CD4-positive, alpha-beta T cell (primary cell): ENCODE measurements at regions not wholly inside any gene's neighbourhood (a gene's known extent, or its start where the extent isn't known, plus 50 kb on each side); places are given as distances from the start of the nearest gene placed in this dataset.
"Not testable (repeated sequence)": the region's sequence is repeated elsewhere in the genome, so short reads cannot be mapped to it uniquely, and the experiment has no call there.

Experiments used
- ATAC-seq: fragments of 200-7000 bp; cut with Tn5 transposase; one replicate; pipeline ENCODE4 v1.10.0; 2022; ENCODE audit warnings: mild to moderate bottlenecking; ENCODE audit not compliant: poor library complexity
- CTCF ChIA-PET: fragments of 350-600 bp; sonication (Branson Sonifier 250); formaldehyde crosslinking; loops from one replicate; lab custom pipeline; 2021; ENCODE audit warnings: antibody characterized with exemption, inconsistent platforms; lab: Charles Lee
- POLR2A ChIA-PET: fragments of 350-600 bp; sonication (Branson Sonifier 250); formaldehyde crosslinking; loops from one replicate; lab custom pipeline; 2021; ENCODE audit warnings: antibody characterized with exemption, inconsistent platforms; lab: Charles Lee
- DNase-seq, 14 experiments: peaks; one replicate each; pipeline ENCODE4 v3.0.0-alpha.2; 2013 to 2020; ENCODE audit warnings: mixed read lengths in 2 of 14
- H3K27ac ChIP-seq, 2 donors: one replicate each; pipeline versions ENCODE4 v1.5.1 to v1.7.0; 2013; ENCODE audit warnings: low read length in 2 of 2, low read depth in 1 of 2, mild to moderate bottlenecking in 1 of 2
- H3K27me3 ChIP-seq, 2 experiments: 1 replicate in 1 of 2; 2 replicates in 1 of 2; pipeline versions ENCODE4 v1.6.1 to v1.7.0; 2013; ENCODE audit warnings: low read length in 2 of 2, control low read depth in 1 of 2, mild to moderate bottlenecking in 1 of 2, moderate library complexity in 1 of 2; ENCODE audit not compliant: insufficient read depth in 2 of 2, control insufficient read depth in 1 of 2
- H3K36me3 ChIP-seq: one replicate; pipeline ENCODE4 v1.6.1; 2013; ENCODE audit warnings: low read length, control low read depth; ENCODE audit not compliant: insufficient read depth
- H3K4me1 ChIP-seq: one replicate; pipeline ENCODE4 v1.6.1; 2013; ENCODE audit warnings: low read length, control low read depth; ENCODE audit not compliant: insufficient read depth
- H3K4me3 ChIP-seq: one replicate; pipeline ENCODE4 v1.5.1; 2013; ENCODE audit warnings: mild to moderate bottlenecking, low read length, moderate library complexity
- H3K9me3 ChIP-seq, 2 experiments: 1 replicate in 1 of 2; 2 replicates in 1 of 2; pipeline versions ENCODE4 v1.6.1 to v1.7.0; 2013; ENCODE audit warnings: low read length in 2 of 2, mild to moderate bottlenecking in 2 of 2, control low read depth in 1 of 2, moderate library complexity in 1 of 2; ENCODE audit not compliant: control insufficient read depth in 1 of 2, insufficient read depth in 1 of 2
- H3K27ac Mint-ChIP-seq: one replicate; pipeline ENCODE4 v1.8.0; 2020; ENCODE audit warnings: mixed read lengths
- H3K27me3 Mint-ChIP-seq: one replicate; pipeline ENCODE4 v1.8.0; 2021; ENCODE audit warnings: mixed read lengths
- H3K36me3 Mint-ChIP-seq: one replicate; pipeline ENCODE4 v1.8.0; 2021; ENCODE audit warnings: low read depth, mixed read lengths
- H3K4me1 Mint-ChIP-seq: one replicate; pipeline ENCODE4 v1.8.0; 2021; ENCODE audit warnings: low read depth, mixed read lengths
- H3K4me3 Mint-ChIP-seq: one replicate; pipeline ENCODE4 v1.8.0; 2020; ENCODE audit warnings: mild to moderate bottlenecking, mixed read lengths
- H3K9me3 Mint-ChIP-seq: one replicate; pipeline ENCODE4 v1.8.0; 2020; ENCODE audit warnings: mixed read lengths
- intact Hi-C, 2 experiments: fragments of 100-400 bp; cut with DNase I in 1 of 2; cut with micrococcal nuclease in 1 of 2; formaldehyde crosslinking; loops; one replicate each; pipeline versions ENCODE4 v1.15.1 to v1.9.0; 2023 to 2025; cut with DNase I, micrococcal nuclease
- TF ChIP-seq, protein P1 (sequence below): fragments of 200-600 bp; IDR thresholded peaks from one replicate; pipeline ENCODE4 v1.8.0; 2022; ENCODE audit warnings: antibody characterized with exemption, mild to moderate bottlenecking

DNA sequence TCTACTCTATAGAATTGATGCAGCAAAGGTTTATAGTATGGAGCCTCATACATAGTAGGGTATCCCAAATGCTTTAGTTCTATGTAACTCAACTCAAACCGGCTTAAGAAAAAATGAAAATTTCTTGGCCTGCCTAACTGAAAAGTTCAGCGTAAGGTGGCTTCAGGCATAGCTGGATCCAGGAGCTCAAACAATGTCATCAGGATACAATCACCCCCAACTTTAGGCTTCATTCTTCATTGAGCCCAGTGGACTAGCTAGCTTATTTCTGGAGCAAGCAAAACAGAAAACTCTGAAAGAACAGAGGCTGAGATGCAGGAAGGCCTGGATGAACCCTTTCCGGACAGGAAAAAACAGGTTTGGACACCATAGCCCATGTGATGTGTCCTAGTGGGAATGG lies 147.5 kb upstream of the HS3ST4 start:
- no peak overlapping the region for H3K4me3 Mint-ChIP-seq
- H3K27ac Mint-ChIP-seq, result no peak overlapping the region
- TF ChIP-seq, protein P1, sequence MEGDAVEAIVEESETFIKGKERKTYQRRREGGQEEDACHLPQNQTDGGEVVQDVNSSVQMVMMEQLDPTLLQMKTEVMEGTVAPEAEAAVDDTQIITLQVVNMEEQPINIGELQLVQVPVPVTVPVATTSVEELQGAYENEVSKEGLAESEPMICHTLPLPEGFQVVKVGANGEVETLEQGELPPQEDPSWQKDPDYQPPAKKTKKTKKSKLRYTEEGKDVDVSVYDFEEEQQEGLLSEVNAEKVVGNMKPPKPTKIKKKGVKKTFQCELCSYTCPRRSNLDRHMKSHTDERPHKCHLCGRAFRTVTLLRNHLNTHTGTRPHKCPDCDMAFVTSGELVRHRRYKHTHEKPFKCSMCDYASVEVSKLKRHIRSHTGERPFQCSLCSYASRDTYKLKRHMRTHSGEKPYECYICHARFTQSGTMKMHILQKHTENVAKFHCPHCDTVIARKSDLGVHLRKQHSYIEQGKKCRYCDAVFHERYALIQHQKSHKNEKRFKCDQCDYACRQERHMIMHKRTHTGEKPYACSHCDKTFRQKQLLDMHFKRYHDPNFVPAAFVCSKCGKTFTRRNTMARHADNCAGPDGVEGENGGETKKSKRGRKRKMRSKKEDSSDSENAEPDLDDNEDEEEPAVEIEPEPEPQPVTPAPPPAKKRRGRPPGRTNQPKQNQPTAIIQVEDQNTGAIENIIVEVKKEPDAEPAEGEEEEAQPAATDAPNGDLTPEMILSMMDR, result no peak
- no peak for ATAC-seq
- ChIA-PET POLR2A (no interaction called here), CTCF (no interaction called here)
- Histone ChIP-seq H3K4me3 (no peak overlapping the region), H3K36me3 (no peaks in the 10 kb centered on the region), H3K27ac (no peak overlapping the region), H3K27me3 (no peaks in the 10 kb centered on the region), H3K4me1 (no peaks in the 10 kb centered on the region), H3K9me3 (peaks cover 0 to 3% of the 10 kb centered on the region in 2 experiments)
- DNase-seq, result no peak
- H3K36me3 Mint-ChIP-seq, result no peaks in the 10 kb centered on the region
- peaks cover 11% of the 10 kb centered on the region for H3K27me3 Mint-ChIP-seq
- H3K4me1 Mint-ChIP-seq, result no peaks in the 10 kb centered on the region
- intact Hi-C loops, result no loop called here
- H3K9me3 Mint-ChIP-seq, result no peaks in the 10 kb centered on the region

DNA sequence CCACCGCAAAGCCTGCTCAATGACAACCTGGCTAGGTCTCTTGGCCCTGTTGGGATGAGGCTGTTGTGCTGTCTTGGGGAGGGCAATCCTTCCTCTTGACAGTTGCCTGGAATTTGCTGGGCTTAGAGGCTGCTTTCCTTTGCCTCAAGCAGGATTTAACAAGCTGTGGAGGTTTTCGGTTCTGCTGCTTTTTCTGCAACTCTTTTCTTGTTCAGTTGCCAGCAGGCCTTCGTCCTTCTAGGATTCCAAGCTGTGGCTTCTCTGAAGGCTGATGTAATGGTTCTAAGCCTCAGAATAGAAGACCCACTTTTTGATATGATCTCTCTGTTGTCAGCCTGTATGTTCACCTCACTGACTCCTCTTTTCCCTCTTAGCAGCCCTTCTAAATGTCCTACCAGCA lies 149.5 kb upstream of the HS3ST4 start:
- ChIA-PET POLR2A (no interaction called here), CTCF (no interaction called here)
- peaks cover 11% of the 10 kb centered on the region for H3K27me3 Mint-ChIP-seq
- Histone ChIP-seq H3K4me3 (no peak overlapping the region), H3K27me3 (no peaks in the 10 kb centered on the region), H3K4me1 (no peaks in the 10 kb centered on the region), H3K36me3 (no peaks in the 10 kb centered on the region), H3K9me3 (peaks cover 0 to 4% of the 10 kb centered on the region in 2 experiments), H3K27ac (no peak overlapping the region)
- no peak overlapping the region for H3K27ac Mint-ChIP-seq
- no peaks in the 10 kb centered on the region for H3K4me1 Mint-ChIP-seq
- intact Hi-C loops, result no loop called here
- no peak for ATAC-seq
- H3K9me3 Mint-ChIP-seq, result no peaks in the 10 kb centered on the region
- TF ChIP-seq, protein P1, result no peak
- H3K4me3 Mint-ChIP-seq, result no peak overlapping the region
- no peaks in the 10 kb centered on the region for H3K36me3 Mint-ChIP-seq
- no peak for DNase-seq

GRCh38 chr16:25539767-25540166 lies 152.0 kb upstream of the HS3ST4 start:
- H3K4me3 ChIP-seq, H3K4me3 Mint-ChIP-seq, intact Hi-C loops, H3K4me1 ChIP-seq, H3K27ac ChIP-seq, ATAC-seq, H3K36me3 ChIP-seq, DNase-seq, CTCF ChIA-PET, H3K4me1 Mint-ChIP-seq, POLR2A ChIA-PET, H3K27me3 ChIP-seq, H3K27ac Mint-ChIP-seq, H3K9me3 ChIP-seq, H3K36me3 Mint-ChIP-seq: not testable (repeated sequence)
- peaks cover 11% of the 10 kb centered on the region for H3K27me3 Mint-ChIP-seq
- H3K9me3 Mint-ChIP-seq, result peaks cover 11% of the 10 kb centered on the region

DNA sequence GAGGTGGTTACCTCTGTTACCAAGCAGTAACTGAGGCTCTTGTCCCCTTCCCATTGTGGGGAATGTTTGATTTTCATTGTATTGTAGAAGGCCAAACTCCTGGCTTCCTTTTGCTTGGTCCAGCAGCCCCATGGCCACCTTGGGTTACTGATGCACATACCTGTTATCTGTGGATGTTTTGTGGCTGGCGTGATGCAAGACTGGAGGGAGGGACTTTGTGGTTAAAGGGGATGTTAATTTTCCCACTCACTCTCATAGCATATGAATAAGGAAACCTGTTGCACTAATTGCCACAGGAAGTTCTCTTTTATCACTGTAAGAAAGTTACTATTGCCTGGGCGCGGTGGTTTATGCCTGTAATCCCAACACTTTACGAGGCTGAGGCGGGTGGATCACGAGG lies 168.6 kb upstream of the HS3ST4 start:
- H3K4me1 Mint-ChIP-seq, result no peaks in the 10 kb centered on the region
- no peaks in the 10 kb centered on the region for H3K9me3 Mint-ChIP-seq
- ATAC-seq, result no peak
- no peak overlapping the region for H3K4me3 Mint-ChIP-seq
- no peak for DNase-seq
- CTCF ChIA-PET, result no interaction called here
- no peaks in the 10 kb centered on the region for H3K36me3 ChIP-seq
- no peak overlapping the region for H3K27ac ChIP-seq
- H3K4me1 ChIP-seq, result no peaks in the 10 kb centered on the region
- H3K27ac Mint-ChIP-seq, result no peak overlapping the region
- POLR2A ChIA-PET, result no interaction called here
- H3K27me3 Mint-ChIP-seq, result peaks cover 17% of the 10 kb centered on the region
- H3K4me3 ChIP-seq, result no peak overlapping the region
- intact Hi-C loops, result no loop called here
- TF ChIP-seq, protein P1, result no peak
- H3K27me3 ChIP-seq, result no peaks in the 10 kb centered on the region
- H3K9me3 ChIP-seq, result no peaks in the 10 kb centered on the region
- no peaks in the 10 kb centered on the region for H3K36me3 Mint-ChIP-seq
